ENCODE measurements at regions not wholly inside any gene's neighbourhood (a gene's known extent, or its start where the extent isn't known, plus 50 kb on each side); places are given as distances from the start of the nearest gene placed in this dataset.
"Not testable (repeated sequence)": the region's sequence is repeated elsewhere in the genome, so short reads cannot be mapped to it uniquely, and the experiment has no call there.

GRCh38 chrX:117835034-117835433 lies 281.6 kb downstream of the KLHL13 start:
- CTCF ChIA-PET = no interaction called here

GRCh38 chrX:117834076-117834475 lies 282.5 kb downstream of the KLHL13 start:
- POLR2A ChIA-PET (ENCODE audit: low non-redundant PET) = no interaction called here
- no peak overlapping the region for H3K27ac ChIP-seq (ENCODE audit: low read depth, low read length, poor library complexity, severe bottlenecking)

More at GRCh38 chrX:117835034-117835433, 281.6 kb downstream of the KLHL13 start:
- no peaks in the 10 kb centered on the region for H3K27me3 ChIP-seq (replicated peaks; ENCODE audit: insufficient read depth, low read depth, low read length, poor library complexity)
- H3K4me3 ChIP-seq (ENCODE audit: low read depth, low read length, poor library complexity, severe bottlenecking) = no peak overlapping the region
- TF ChIP-seq EZH2 (IDR thresholded peaks at IDR 0.05; ENCODE audit: borderline replicate concordance, low read depth, low read length, poor library complexity, severe bottlenecking) (no peak), CTCF (conservative IDR thresholded peaks at IDR 0.05; ENCODE audit: low read depth, low read length) (no peak)
- no peaks in the 10 kb centered on the region for H3K4me1 ChIP-seq (ENCODE audit: insufficient read depth, low read length, poor library complexity, severe bottlenecking)
- intact Hi-C loops (cut with micrococcal nuclease; ENCODE audit: unreplicated experiment) = no loop called here
- H3K36me3 ChIP-seq (ENCODE audit: insufficient read depth, low read length, poor library complexity, severe bottlenecking) = no peaks in the 10 kb centered on the region
- H3K27ac ChIP-seq (ENCODE audit: low read depth, low read length, poor library complexity, severe bottlenecking) = no peak overlapping the region
- DNase-seq (ENCODE audit: low spot score) = no peak
- BruUV-seq (replicated peaks) = no TSS peak
- H3K9me3 ChIP-seq (ENCODE audit: low read depth, low read length, poor library complexity, severe bottlenecking) = no peaks in the 10 kb centered on the region
- POLR2A ChIA-PET (ENCODE audit: low non-redundant PET) = no interaction called here

GRCh38 chrX:117821472-117821871 lies 295.1 kb downstream of the KLHL13 start:
- H3K4me1 ChIP-seq (ENCODE audit: insufficient read depth, low read length, poor library complexity, severe bottlenecking); H3K4me3 ChIP-seq (ENCODE audit: low read depth, low read length, poor library complexity, severe bottlenecking); BruUV-seq (replicated peaks); DNase-seq (ENCODE audit: low spot score); H3K27me3 ChIP-seq (replicated peaks; ENCODE audit: insufficient read depth, low read depth, low read length, poor library complexity); H3K36me3 ChIP-seq (ENCODE audit: insufficient read depth, low read length, poor library complexity, severe bottlenecking); H3K27ac ChIP-seq (ENCODE audit: low read depth, low read length, poor library complexity, severe bottlenecking); intact Hi-C loops (cut with micrococcal nuclease; ENCODE audit: unreplicated experiment); CTCF ChIA-PET; POLR2A ChIA-PET (ENCODE audit: low non-redundant PET); H3K9me3 ChIP-seq (ENCODE audit: low read depth, low read length, poor library complexity, severe bottlenecking): not testable (repeated sequence)

More at GRCh38 chrX:117834076-117834475, 282.5 kb downstream of the KLHL13 start:
- no peak for DNase-seq (ENCODE audit: low spot score)
- H3K4me3 ChIP-seq (ENCODE audit: low read depth, low read length, poor library complexity, severe bottlenecking) = no peak overlapping the region
- no TSS peak for BruUV-seq (replicated peaks)
- no peaks in the 10 kb centered on the region for H3K9me3 ChIP-seq (ENCODE audit: low read depth, low read length, poor library complexity, severe bottlenecking)
- intact Hi-C loops (cut with micrococcal nuclease; ENCODE audit: unreplicated experiment) = no loop called here
- H3K36me3 ChIP-seq (ENCODE audit: insufficient read depth, low read length, poor library complexity, severe bottlenecking) = no peaks in the 10 kb centered on the region
- CTCF ChIA-PET = no interaction called here
- TF ChIP-seq EZH2 (IDR thresholded peaks at IDR 0.05; ENCODE audit: borderline replicate concordance, low read depth, low read length, poor library complexity, severe bottlenecking) (no peak), CTCF (conservative IDR thresholded peaks at IDR 0.05; ENCODE audit: low read depth, low read length) (no peak)
- no peaks in the 10 kb centered on the region for H3K4me1 ChIP-seq (ENCODE audit: insufficient read depth, low read length, poor library complexity, severe bottlenecking)
- no peaks in the 10 kb centered on the region for H3K27me3 ChIP-seq (replicated peaks; ENCODE audit: insufficient read depth, low read depth, low read length, poor library complexity)

GRCh38 chrX:117808426-117808825 lies 308.2 kb downstream of the KLHL13 start:
- H3K4me1 ChIP-seq (ENCODE audit: insufficient read depth, low read length, poor library complexity, severe bottlenecking) = no peaks in the 10 kb centered on the region
- no peaks in the 10 kb centered on the region for H3K9me3 ChIP-seq (ENCODE audit: low read depth, low read length, poor library complexity, severe bottlenecking)
- H3K27me3 ChIP-seq (replicated peaks; ENCODE audit: insufficient read depth, low read depth, low read length, poor library complexity) = no peaks in the 10 kb centered on the region
- ChIA-PET CTCF (no interaction called here), POLR2A (ENCODE audit: low non-redundant PET) (no interaction called here)
- no peak overlapping the region for H3K4me3 ChIP-seq (ENCODE audit: low read depth, low read length, poor library complexity, severe bottlenecking)
- H3K27ac ChIP-seq (ENCODE audit: low read depth, low read length, poor library complexity, severe bottlenecking) = no peak overlapping the region
- TF ChIP-seq CTCF (conservative IDR thresholded peaks at IDR 0.05; ENCODE audit: low read depth, low read length) (no peak), EZH2 (IDR thresholded peaks at IDR 0.05; ENCODE audit: borderline replicate concordance, low read depth, low read length, poor library complexity, severe bottlenecking) (no peak)
- intact Hi-C loops (cut with micrococcal nuclease; ENCODE audit: unreplicated experiment) = no loop called here
- no peak for DNase-seq (ENCODE audit: low spot score)
- H3K36me3 ChIP-seq (ENCODE audit: insufficient read depth, low read length, poor library complexity, severe bottlenecking) = no peaks in the 10 kb centered on the region
- no TSS peak for BruUV-seq (replicated peaks)

Measured in A673 (cell line).